Right renal cortex interstitium (tissue), 3 donors: ENCODE measurements at regions not wholly inside any gene's neighbourhood (a gene's known extent, or its start where the extent isn't known, plus 50 kb on each side); places are given as distances from the start of the nearest gene placed in this dataset.

Source experiments
- DNase-seq, 3 donors: peaks; one replicate each; pipeline ENCODE4 v3.0.0-alpha.2; 2013; ENCODE audit warnings: low read depth in 3 of 3, low spot score in 2 of 3

DNA sequence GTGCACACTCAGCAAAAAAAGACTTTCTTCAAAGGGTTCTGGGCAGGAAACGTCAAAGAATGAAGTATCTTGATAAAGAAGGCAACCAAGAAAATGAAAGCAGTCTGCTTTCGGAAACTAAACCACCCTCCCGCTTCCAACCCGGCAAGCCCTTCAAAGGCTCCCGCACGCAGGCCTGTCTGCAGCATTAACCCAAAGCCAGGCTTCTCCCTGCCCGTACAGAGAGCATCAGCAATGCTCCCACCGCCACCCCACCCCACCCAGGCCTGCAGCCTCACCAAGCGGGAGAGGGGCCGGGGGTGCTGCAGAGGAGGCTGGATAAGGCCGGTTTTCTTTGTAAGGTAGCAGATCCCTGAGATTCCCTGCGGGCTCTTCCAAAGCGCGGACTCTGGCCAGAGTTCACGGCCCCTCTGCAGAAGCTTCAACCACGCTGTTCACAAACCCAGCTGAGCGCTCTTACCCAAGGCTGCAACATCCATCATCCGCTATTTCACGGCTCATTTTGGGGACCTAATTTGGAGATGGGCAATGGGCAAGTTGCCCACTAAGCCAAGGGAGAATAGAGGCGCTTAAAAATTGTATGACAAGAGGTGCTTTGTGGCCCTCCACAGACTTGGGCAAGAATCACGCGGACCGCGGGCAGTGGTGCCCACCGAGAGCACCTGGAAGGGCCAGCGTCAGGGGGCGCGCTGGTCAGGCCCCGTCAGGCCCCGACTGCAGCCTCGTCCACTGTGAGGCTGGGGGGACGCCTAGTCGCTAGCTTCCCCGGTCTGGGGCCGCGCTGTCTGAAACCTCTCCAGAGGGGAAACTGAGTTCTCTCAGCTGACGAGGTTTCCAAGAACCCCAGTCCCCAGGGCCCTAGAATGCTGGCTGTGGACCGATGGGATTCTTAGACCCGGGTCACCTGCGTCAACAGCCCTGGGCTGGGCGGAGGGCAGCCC, 225.4 kb upstream of the ID2 start:
- DNase-seq, result no peak

GRCh38 chr2:8457092-8457481, 224.8 kb upstream of the ID2 start:
- DNase-seq, result no peak

GRCh38 chr2:8457699-8458502, 224.0 kb upstream of the ID2 start:
- DNase-seq, result no peak

DNA sequence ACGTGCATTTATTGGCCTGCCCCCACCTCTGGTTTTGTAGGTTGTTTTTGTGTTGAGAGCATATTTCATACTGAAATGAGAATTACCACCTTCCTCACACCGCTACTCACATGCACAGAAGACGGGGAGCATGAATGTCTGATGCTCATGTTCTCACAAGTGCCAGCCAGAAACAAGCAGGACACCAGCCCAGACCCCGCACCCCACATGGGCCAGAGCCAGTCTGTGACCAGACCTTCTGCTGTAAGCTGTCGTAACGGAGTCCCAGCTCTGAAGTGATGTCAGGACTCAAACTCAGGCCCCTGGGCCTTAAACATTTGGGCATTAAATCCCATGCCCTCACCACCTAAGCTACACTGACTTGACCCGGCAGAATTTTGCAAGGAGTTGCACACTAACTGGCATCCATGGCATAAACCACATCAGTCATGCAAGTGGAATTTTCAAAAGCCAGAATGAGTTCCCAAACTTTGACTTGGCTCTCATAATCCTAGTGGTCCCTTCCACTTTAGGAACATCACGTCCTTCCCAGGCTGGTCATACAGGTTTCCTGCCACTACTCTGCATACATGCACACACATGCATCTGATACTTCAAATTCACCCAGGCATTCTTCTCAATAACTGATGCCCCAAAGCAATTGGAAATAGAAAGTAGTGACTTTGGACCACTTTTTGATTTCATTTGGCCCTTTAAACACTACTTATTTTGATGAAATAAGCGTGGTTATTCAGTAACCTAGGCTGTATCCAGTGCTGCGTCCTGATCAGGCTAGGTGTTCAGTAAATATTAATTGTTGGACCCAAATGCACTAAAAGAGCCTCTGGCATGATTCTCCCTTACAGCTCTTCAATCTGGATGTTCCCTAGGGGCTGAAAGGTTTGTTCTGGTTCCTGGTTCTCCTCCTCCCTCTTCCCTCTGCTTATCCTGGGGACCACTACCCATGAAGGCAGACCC, 223.1 kb upstream of the ID2 start:
- no peak for DNase-seq

DNA sequence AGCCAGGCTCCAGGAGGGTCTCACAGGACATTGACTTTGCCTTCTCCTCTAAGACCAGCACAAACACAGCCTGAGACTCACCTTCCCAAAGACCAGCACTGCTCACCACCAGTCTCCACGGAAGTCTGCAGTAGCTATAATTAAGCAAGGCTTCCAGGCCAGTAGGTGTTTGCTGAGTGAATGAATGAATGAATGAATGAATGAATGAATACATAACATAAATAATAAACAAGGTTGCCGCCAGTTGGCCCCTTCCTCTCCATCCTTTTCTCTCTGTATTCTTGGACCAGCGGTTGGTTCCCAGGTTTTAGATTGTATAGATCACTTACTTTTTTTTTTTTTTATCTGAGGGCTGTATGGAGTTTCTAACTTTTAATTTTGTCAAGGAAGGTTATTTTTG, 222.4 kb upstream of the ID2 start:
- no peak for DNase-seq

DNA sequence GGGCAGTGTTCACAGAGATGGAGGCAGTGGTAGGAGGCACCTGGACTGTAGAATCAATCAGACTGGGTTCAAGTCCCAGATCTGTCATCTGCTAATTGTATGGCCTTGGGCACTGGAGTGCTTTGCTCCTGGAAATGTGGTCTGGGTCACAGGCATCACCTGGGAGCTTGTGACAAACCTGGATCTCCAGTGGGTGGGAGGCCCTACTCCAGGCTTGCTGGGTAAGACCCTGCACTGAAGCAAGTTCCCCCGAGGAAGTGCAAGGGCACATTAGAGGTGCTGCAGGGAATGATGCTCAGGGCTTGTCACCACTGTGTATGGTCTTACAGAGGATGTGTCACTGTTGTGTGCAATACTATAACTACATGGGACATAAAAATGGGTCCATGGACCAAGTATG, 220.5 kb upstream of the ID2 start:
- DNase-seq, result no peak

DNA sequence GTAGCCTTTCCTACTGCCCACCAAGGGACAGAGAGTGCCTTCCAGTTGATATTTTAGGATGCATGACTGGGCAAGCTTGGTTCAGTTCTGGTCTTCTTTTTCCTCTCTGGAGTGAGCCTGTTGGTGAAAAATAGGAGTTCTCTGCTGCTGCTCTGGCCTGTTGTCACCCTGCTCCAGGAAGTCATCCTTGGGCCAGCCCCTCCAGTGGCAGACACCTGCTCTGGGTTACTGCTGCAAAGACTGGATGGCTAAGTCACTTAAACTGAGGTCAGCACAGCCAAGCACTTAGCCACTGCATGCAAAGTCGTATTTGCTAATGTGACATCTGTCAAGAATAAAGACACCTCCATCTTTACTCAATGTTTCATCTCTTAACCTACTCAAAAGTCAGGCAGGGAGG, 219.6 kb upstream of the ID2 start:
- no peak for DNase-seq

- DNase-seq, result no peak
Observed at GRCh38 chr2:8462899-8463648, 218.8 kb upstream of the ID2 start.

DNA sequence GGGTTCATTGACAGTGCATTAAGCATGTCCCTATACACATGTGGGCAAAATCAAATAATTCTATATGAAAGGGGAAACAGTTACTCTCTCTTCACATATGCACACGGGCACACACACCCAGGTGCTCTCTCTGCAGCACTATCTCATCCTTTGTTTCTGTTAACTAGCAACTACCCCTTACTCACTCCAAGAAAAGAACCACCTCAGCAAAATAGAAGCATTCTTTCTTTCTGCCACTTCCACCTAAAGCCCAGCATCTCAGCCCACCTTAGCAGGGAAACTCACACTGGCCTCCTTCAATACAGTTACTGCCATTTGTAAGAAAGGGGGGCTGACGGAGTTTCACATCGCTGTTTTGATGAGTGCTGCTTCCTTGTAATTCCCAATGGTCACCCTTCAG, 216.3 kb upstream of the ID2 start:
- no peak for DNase-seq

GRCh38 chr2:8469709-8470493, 212.0 kb upstream of the ID2 start:
- DNase-seq, result no peak

- DNase-seq, result no peak
Observed at GRCh38 chr2:8472545-8473323, 209.1 kb upstream of the ID2 start.

DNA sequence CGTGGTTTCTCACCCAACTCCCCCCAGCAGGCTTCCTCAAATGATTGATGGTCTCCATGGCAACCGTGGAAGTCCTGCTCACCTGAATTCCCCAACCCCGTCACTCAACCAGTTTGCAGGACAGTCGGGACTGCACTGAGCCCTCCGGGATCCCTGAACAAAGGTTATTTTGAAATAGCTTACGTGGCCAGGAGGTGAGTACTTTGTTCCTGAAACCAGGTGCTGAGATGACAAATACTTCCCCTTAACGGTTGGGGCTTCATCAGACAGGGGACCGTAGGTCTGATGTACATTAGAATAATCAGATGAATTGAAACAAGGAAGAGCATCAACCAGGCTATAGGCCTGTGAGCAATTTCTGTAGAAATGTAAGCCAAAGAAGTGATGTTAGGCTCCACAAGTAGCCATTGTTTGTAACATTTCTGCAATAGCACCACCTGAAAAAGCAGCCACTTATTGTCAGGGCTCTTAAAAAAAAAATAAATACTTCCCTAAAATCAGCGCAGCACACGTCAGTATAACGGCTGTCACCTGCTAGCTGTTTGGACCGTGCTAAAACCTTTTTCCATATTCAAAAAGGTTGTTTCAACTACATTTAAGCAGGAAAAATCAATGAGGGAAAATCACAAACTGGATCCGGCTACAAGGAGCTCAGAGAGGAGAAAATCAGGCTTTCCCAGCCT, 206.4 kb upstream of the ID2 start:
- DNase-seq, result no peak

DNA sequence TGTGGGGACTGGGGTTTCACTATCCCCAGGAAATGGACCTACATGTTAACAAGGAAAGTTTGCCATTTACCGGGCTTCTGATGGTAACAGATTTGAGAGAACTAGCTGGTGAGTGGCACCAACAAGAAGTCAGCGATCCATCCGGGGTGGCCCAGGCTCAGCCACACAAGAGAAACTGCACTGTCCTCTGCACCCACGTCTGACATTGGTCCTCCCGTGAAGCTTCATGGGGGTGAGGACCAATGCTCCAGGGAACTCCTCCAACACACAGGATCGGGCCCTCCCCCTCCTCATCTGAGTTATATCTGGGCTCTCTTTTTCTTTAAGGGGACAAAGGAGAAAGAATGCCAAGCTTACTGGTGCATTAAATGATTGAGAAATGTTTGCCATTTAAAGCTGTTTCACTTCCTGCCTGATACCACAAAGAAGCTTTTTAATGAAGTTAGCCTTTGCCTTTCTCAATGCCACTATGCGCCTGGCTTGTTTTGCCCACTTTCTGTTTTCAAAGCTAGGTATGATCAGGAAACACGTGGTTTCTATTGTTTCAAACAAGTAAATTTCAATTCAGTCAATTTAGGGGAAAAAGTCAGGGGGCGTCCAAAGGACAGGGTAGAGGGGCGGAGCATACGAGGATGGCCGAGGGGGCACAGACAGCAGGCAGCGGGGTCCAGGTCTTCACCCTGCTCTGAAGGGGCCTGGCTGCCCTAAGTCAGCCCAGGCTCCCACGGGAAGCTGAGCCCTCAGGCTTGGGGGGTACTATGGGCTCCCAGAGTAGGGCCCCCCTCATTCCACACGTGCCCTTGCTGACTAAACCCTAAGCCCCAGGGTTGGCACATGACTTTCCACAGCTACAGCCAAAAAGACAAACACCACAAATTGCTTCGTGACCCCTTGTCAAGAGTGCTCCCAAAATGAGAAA, 204.0 kb upstream of the ID2 start:
- DNase-seq, result no peak

- no peak for DNase-seq
Observed at GRCh38 chr2:8478471-8478793, 203.4 kb upstream of the ID2 start.

DNA sequence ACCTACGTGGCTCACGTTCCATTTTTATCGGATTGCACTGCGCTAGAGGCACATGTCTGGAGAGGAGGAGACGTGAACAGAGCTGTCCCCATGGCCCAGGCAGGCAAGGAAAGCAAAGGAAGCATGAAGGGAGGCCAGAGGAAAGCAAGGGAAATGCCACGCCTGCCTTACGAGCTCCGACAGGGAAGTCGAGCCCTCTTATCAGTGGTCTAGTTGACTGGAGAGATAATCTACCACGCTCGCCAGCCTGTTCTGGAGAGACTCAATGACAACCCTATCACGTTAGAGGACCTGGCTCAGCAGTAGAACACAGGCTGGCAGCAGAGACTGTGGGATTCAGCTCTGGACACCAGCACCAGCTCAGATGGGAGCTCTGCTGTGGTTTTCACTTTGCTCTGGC, 202.6 kb upstream of the ID2 start:
- no peak for DNase-seq

- no peak for DNase-seq
Observed at GRCh38 chr2:8480915-8481314, 200.9 kb upstream of the ID2 start.

DNA sequence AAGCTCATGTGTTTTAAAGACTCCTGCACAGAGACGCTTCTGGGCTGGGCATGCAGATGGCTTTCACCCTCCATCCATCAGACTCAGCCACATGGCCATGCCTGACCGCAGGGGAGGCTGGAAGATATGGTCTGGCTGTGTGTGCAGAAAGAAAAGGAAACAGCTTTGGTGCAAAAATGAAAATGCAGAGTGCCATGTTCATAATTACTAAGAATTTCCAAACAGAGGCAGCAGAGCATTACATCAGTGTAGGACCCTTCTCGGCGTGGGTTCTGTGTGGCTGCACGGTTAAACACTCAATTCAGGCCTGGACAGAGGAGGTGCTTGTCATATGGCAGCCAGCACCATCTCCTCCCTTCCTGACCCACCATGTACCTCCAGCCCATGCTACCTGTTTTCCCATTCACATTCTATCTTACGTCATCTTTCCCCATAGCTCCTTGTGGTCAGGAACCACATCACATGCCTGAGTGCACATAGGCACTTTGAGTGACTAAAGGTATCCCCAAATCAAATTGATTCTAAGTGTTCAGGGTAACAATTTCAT, 200.3 kb upstream of the ID2 start:
- DNase-seq, result no peak
